Fibroblast of lung (primary cell): ENCODE measurements at regions not wholly inside any gene's neighbourhood (a gene's known extent, or its start where the extent isn't known, plus 50 kb on each side); places are given as distances from the start of the nearest gene placed in this dataset.

Experiments used
- DNase-seq, 2 donors: peaks; one replicate each; pipeline versions ENCODE4 v3.0.0 to v3.0.0-alpha.2; 2010; ENCODE audit warnings: low read depth in 2 of 2
- H2AFZ ChIP-seq: 2 replicates; pipeline ENCODE4 v1.5.1; 2012; ENCODE audit warnings: low read length, control low read depth, inconsistent platforms
- H3K27ac ChIP-seq: 2 replicates; pipeline ENCODE4 v1.5.1; 2011; ENCODE audit warnings: low read length, control low read depth; ENCODE audit not compliant: insufficient read depth
- H3K27me3 ChIP-seq: 2 replicates; pipeline ENCODE4 v1.5.1; 2011; ENCODE audit warnings: mild to moderate bottlenecking, low read length; ENCODE audit not compliant: control insufficient read depth, insufficient read depth
- H3K36me3 ChIP-seq: 2 replicates; pipeline ENCODE4 v1.5.1; 2011; ENCODE audit warnings: low read length; ENCODE audit not compliant: control insufficient read depth, insufficient read depth
- H3K4me1 ChIP-seq: 2 replicates; pipeline ENCODE4 v1.5.1; 2011; ENCODE audit warnings: low read length; ENCODE audit not compliant: control insufficient read depth, insufficient read depth; ENCODE audit errors: extremely low read depth
- H3K4me2 ChIP-seq: 2 replicates; pipeline ENCODE4 v1.5.1; 2011; ENCODE audit warnings: low read length, control low read depth; ENCODE audit not compliant: insufficient read depth; ENCODE audit errors: extremely low read depth
- H3K4me3 ChIP-seq, 4 experiments: fragments of 200-600 bp in 1 of 4; sonication (generic) in 1 of 4; replicated peaks in 1 of 4; 2 replicates each; pipeline ENCODE4 v1.5.1; 2011 to 2016; ENCODE audit warnings: low read length in 4 of 4, low read depth in 3 of 4, mild to moderate bottlenecking in 3 of 4, control low read depth in 2 of 4, inconsistent platforms in 1 of 4, mixed read lengths in 1 of 4; ENCODE audit not compliant: insufficient read depth in 1 of 4; ENCODE audit errors: control extremely low read depth in 1 of 4
- H3K79me2 ChIP-seq: 2 replicates; pipeline ENCODE4 v1.5.1; 2012; ENCODE audit warnings: mild to moderate bottlenecking, low read length, inconsistent platforms; ENCODE audit not compliant: control insufficient read depth, insufficient read depth
- H3K9ac ChIP-seq: 2 replicates; pipeline ENCODE4 v1.5.1; 2011; ENCODE audit warnings: mild to moderate bottlenecking, low read length, control low read depth; ENCODE audit not compliant: insufficient read depth
- H3K9me3 ChIP-seq: 2 replicates; pipeline ENCODE4 v1.5.1; 2012; ENCODE audit warnings: low read depth, low read length; ENCODE audit not compliant: control insufficient read depth, insufficient read depth
- H4K20me1 ChIP-seq: 2 replicates; pipeline ENCODE4 v1.5.1; 2011; ENCODE audit warnings: low read length; ENCODE audit not compliant: control insufficient read depth, insufficient read depth; ENCODE audit errors: extremely low read depth
- CTCF ChIP-seq, 2 donors: IDR thresholded peaks in 1 of 2; conservative IDR thresholded peaks in 1 of 2; 1 replicate in 1 of 2; 2 replicates in 1 of 2; pipeline ENCODE4 v1.5.1; 2011 to 2012; ENCODE audit warnings: low read length in 2 of 2, control low read depth in 1 of 2, inconsistent platforms in 1 of 2, low read depth in 1 of 2, mild to moderate bottlenecking in 1 of 2
- EZH2 ChIP-seq: IDR thresholded peaks from 2 replicates; pipeline ENCODE4 v1.5.1; 2012; ENCODE audit warnings: low read length, control low read depth, mild to moderate bottlenecking; ENCODE audit errors: missing control alignments

- Histone ChIP-seq H3K4me3 (no peak overlapping the region), H3K9me3 (no peaks in the 10 kb centered on the region), H3K79me2 (no peaks in the 10 kb centered on the region), H3K36me3 (no peaks in the 10 kb centered on the region), H3K27me3 (no peaks in the 10 kb centered on the region), H3K4me1 (no peaks in the 10 kb centered on the region), H2AFZ (no peak overlapping the region), H4K20me1 (no peaks in the 10 kb centered on the region), H3K27ac (no peak overlapping the region), H3K9ac (no peak overlapping the region), H3K4me2 (no peak overlapping the region)
- TF ChIP-seq EZH2 (no peak), CTCF (conservative IDR thresholded peaks at IDR 0.05 in 1 of 2, IDR thresholded peaks at IDR 0.05 in 1 of 2; ENCODE audit: low read depth in 1 of 2, low read length in 2 of 2) (no peak)
- no peak for DNase-seq
Observed at GRCh38 chr1:36536727-36537126, 54.0 kb upstream of the CSF3R start.

GRCh38 chr1:36534711-36535412 lies 52.1 kb upstream of the CSF3R start:
- no peaks in the 10 kb centered on the region for H3K27me3 ChIP-seq
- H3K4me1 ChIP-seq, result no peaks in the 10 kb centered on the region
- H4K20me1 ChIP-seq, result no peaks in the 10 kb centered on the region
- H3K9ac ChIP-seq, result no peak overlapping the region
- H3K36me3 ChIP-seq, result no peaks in the 10 kb centered on the region
- no peak overlapping the region for H3K4me3 ChIP-seq
- no peak for DNase-seq
- H3K79me2 ChIP-seq, result no peaks in the 10 kb centered on the region
- H3K27ac ChIP-seq, result no peak overlapping the region
- no peak overlapping the region for H2AFZ ChIP-seq
- TF ChIP-seq CTCF (conservative IDR thresholded peaks at IDR 0.05 in 1 of 2, IDR thresholded peaks at IDR 0.05 in 1 of 2; ENCODE audit: low read depth in 1 of 2, low read length in 2 of 2) (no peak), EZH2 (no peak)
- H3K9me3 ChIP-seq, result no peaks in the 10 kb centered on the region
- no peak overlapping the region for H3K4me2 ChIP-seq

GRCh38 chr1:36533897-36534296 lies 51.2 kb upstream of the CSF3R start:
- no peak for TF ChIP-seq EZH2
- no peak for TF ChIP-seq CTCF (conservative IDR thresholded peaks at IDR 0.05 in 1 of 2, IDR thresholded peaks at IDR 0.05 in 1 of 2; ENCODE audit: low read depth in 1 of 2, low read length in 2 of 2)

More at GRCh38 chr1:36533897-36534296, 51.2 kb upstream of the CSF3R start:
- no peak for DNase-seq
- Histone ChIP-seq H3K9me3 (no peaks in the 10 kb centered on the region), H3K4me1 (no peaks in the 10 kb centered on the region), H3K9ac (no peak overlapping the region), H3K4me3 (no peak overlapping the region), H3K79me2 (no peaks in the 10 kb centered on the region), H3K27me3 (no peaks in the 10 kb centered on the region), H3K4me2 (no peak overlapping the region), H2AFZ (no peak overlapping the region), H3K36me3 (no peaks in the 10 kb centered on the region), H4K20me1 (no peaks in the 10 kb centered on the region), H3K27ac (no peak overlapping the region)
